GM12878 (cell line): ENCODE measurements at regions not wholly inside any gene's neighbourhood (a gene's known extent, or its start where the extent isn't known, plus 50 kb on each side); places are given as distances from the start of the nearest gene placed in this dataset.

ENCODE experiments used
- ATAC-seq: fragments of 200-7000 bp; cut with Tn5 transposase; 3 replicates; pipeline ENCODE4 v1.9.1; 2020; ENCODE audit warnings: mild to moderate bottlenecking, moderate library complexity
- BruUV-seq: library from RNA; stranded (reverse); fragments of 400-500 nt; replicated peaks from 2 replicates; lab custom pipeline; 2021; lab: Mats Ljungman, UMichigan
- CTCF ChIA-PET: fragments of 300-600 bp; sonication (Branson Sonifier 250); formaldehyde crosslinking; extraction: SDS; loops from one replicate; lab custom pipeline; 2021; ENCODE audit warnings: inconsistent platforms; lab: Yijun Ruan, JAX
- POLR2A ChIA-PET: fragments of 350-600 bp; formaldehyde crosslinking; extraction: SDS; loops from one replicate; lab custom pipeline; 2021; ENCODE audit warnings: inconsistent platforms; lab: Charles Lee
- RAD21 ChIA-PET: fragments of 300-600 bp; sonication (Branson Sonifier 250); formaldehyde crosslinking; loops from one replicate; lab custom pipeline; 2023; ENCODE audit warnings: antibody characterized with exemption; ENCODE audit not compliant: unreplicated experiment; lab: Charles Lee
- SMC1A ChIA-PET: fragments of 300-600 bp; sonication (Branson Sonifier 250); formaldehyde crosslinking; loops from one replicate; lab custom pipeline; 2023; ENCODE audit not compliant: unreplicated experiment, uncharacterized antibody; lab: Charles Lee
- DNase-seq: peaks from one replicate; pipeline ENCODE4 v3.0.0-alpha.2; 2011; ENCODE audit warnings: low read depth, low spot score
- FAIRE-seq: peaks from 3 replicates; lab custom pipeline; 2011; peaks lifted over from hg19 to GRCh38; lab: Jason Lieb, UNC
- H2AFZ ChIP-seq: 2 replicates; pipeline ENCODE4 v1.6.0; 2011; ENCODE audit warnings: low read depth, low read length, control low read depth; ENCODE audit not compliant: control insufficient read depth
- H3K27ac ChIP-seq: 2 replicates; pipeline ENCODE4 v1.5.1; 2011; ENCODE audit warnings: control low read depth; ENCODE audit not compliant: control insufficient read depth, insufficient read depth
- H3K27me3 ChIP-seq, 2 experiments: replicated peaks in 1 of 2; 2 replicates each; pipeline versions ENCODE4 v1.6.0 to v1.6.1; 2011; ENCODE audit warnings: low read length in 1 of 2; ENCODE audit not compliant: control insufficient read depth in 2 of 2, insufficient read depth in 2 of 2
- H3K36me3 ChIP-seq, 2 experiments: 2 replicates each; pipeline ENCODE4 v1.5.1; 2011; ENCODE audit warnings: low read length in 1 of 2; ENCODE audit not compliant: control insufficient read depth in 2 of 2, insufficient read depth in 2 of 2
- H3K4me1 ChIP-seq: 2 replicates; pipeline ENCODE4 v1.6.1; 2011; ENCODE audit warnings: mild to moderate bottlenecking, low read length, moderate library complexity, mixed read lengths; ENCODE audit not compliant: control insufficient read depth, insufficient read depth
- H3K4me2 ChIP-seq: 2 replicates; pipeline ENCODE4 v1.6.0; 2011; ENCODE audit warnings: control low read depth; ENCODE audit not compliant: control insufficient read depth, insufficient read depth
- H3K4me3 ChIP-seq: fragments of 200-600 bp; sonication (generic); 2 replicates; pipeline ENCODE4 v1.5.1; 2016
- H3K79me2 ChIP-seq: 2 replicates; pipeline ENCODE4 v1.6.0; 2011; ENCODE audit warnings: low read length; ENCODE audit not compliant: control insufficient read depth, insufficient read depth
- H3K9ac ChIP-seq: 2 replicates; pipeline ENCODE4 v1.8.0; 2011; ENCODE audit warnings: low read length, control low read depth, mixed read lengths; ENCODE audit not compliant: control insufficient read depth, insufficient read depth
- H3K9me3 ChIP-seq: replicated peaks from 3 replicates; pipeline ENCODE4 v1.5.1; 2011; ENCODE audit warnings: mild to moderate bottlenecking, low read length; ENCODE audit not compliant: control insufficient read depth, insufficient read depth
- H4K20me1 ChIP-seq: 2 replicates; pipeline ENCODE4 v1.6.0; 2011; ENCODE audit not compliant: control insufficient read depth, insufficient read depth
- BRCA1 ChIP-seq: IDR thresholded peaks from 2 replicates; pipeline ENCODE4 v1.6.1; 2011; ENCODE audit warnings: low read depth, low read length, improper control_type of control experiment
- E2F8 ChIP-seq: fragments of 450-650 bp; IDR thresholded peaks from 2 replicates; pipeline ENCODE4 v1.6.1; 2018; ENCODE audit warnings: mild to moderate bottlenecking, low read depth, moderate library complexity; ENCODE audit not compliant: partially characterized antibody
- GABPA ChIP-seq: IDR thresholded peaks from 2 replicates; pipeline ENCODE4 v1.6.1; 2014; ENCODE audit warnings: antibody characterized with exemption, low read depth, mild to moderate bottlenecking, inconsistent platforms
- GATAD2B ChIP-seq: fragments of 450-650 bp; conservative IDR thresholded peaks from 2 replicates; pipeline ENCODE4 v1.6.1; 2017; ENCODE audit warnings: low read depth, mild to moderate bottlenecking, moderate library complexity
- PAX5 ChIP-seq: IDR thresholded peaks from 2 replicates; pipeline ENCODE4 v1.6.1; 2011; ENCODE audit warnings: low read depth, low read length, borderline replicate concordance
- PAX8 ChIP-seq: fragments of 450-650 bp; IDR thresholded peaks from 2 replicates; pipeline ENCODE4 v1.6.1; 2017; ENCODE audit warnings: mild to moderate bottlenecking, moderate library complexity
- RELA ChIP-seq: fragments of 450-650 bp; IDR thresholded peaks from 2 replicates; pipeline ENCODE4 v1.8.0; 2014; ENCODE audit warnings: borderline replicate concordance; ENCODE audit not compliant: partially characterized antibody
- ZNF207 ChIP-seq: fragments of 450-650 bp; IDR thresholded peaks from 2 replicates; pipeline ENCODE4 v1.6.1; 2014; ENCODE audit warnings: antibody characterized with exemption, mild to moderate bottlenecking, borderline replicate concordance
- ZNF24 ChIP-seq: fragments of 450-650 bp; IDR thresholded peaks from 2 replicates; pipeline ENCODE4 v1.6.1; 2017; ENCODE audit warnings: antibody characterized with exemption, mild to moderate bottlenecking
- WGBS: methylation state at CpG from one replicate; pipeline ENCODE4 v1.1.6; 2016; ENCODE audit warnings: low lambda C conversion rate; ENCODE audit not compliant: insufficient replicate concordance, insufficient coverage; ENCODE audit errors: missing lambda C conversion rate; 5-methylcytosine and 5-hydroxymethylcytosine counted together
- in situ Hi-C: fragments of 300-500 bp; cut with MboI; formaldehyde crosslinking; loops from 9 replicates; pipeline ENCODE4 v1.14.3; 2018; ENCODE audit warnings: mixed read lengths
- intact Hi-C: fragments of 100-400 bp; cut with micrococcal nuclease; formaldehyde crosslinking; loops from one replicate; pipeline ENCODE4 v1.14.2; 2022; ENCODE audit not compliant: unreplicated experiment

GRCh38 chr9:107872457-107873192, 383.1 kb upstream of the KLF4 start:
- CTCF ChIA-PET, result interaction anchor here (0.7 to 1.0 kb wide), 2 partner anchors 145 to 607 kb away, joined by 3 to 9 read pairs; no protein-coding TSS in a partner anchor
- Histone ChIP-seq H3K4me2 (no peak overlapping the region), H3K4me1 (peaks cover 11% of the 10 kb centered on the region), H2AFZ (no peak overlapping the region), H4K20me1 (no peaks in the 10 kb centered on the region), H3K4me3 (no peak overlapping the region), H3K27me3 (no peaks in the 10 kb centered on the region)
- ATAC-seq, result no peak
- intact Hi-C loops (no loop called here), in situ Hi-C loops (no loop called here)
- SMC1A ChIA-PET, result interaction anchor here (1.2 to 3.0 kb wide), 2 partner anchors 11 to 127 kb away, joined by 4 to 9 read pairs; no protein-coding TSS in a partner anchor
- POLR2A ChIA-PET, result interaction anchor here (1.3 kb wide), 1 partner anchor 11 kb away, joined by 3 read pairs; no protein-coding TSS in a partner anchor
- no TSS peak for BruUV-seq
- TF ChIP-seq BRCA1 (no peak), RELA (no peak), ZNF207 (no peak), GATAD2B (no peak), E2F8 (no peak), GABPA (no peak), PAX8 (no peak), ZNF24 (no peak), PAX5 (no peak)
- TF ChIP-seq, all 136 proteins: peak for 0
- RAD21 ChIA-PET, result interaction anchor here (0.9 kb wide), 1 partner anchor 17 kb away, joined by 3 read pairs; no protein-coding TSS in a partner anchor
- no peak overlapping the region for H3K9ac ChIP-seq
- H3K9me3 ChIP-seq, result no peaks in the 10 kb centered on the region
- 75% methylated on average over 3 of the region's 3 CpGs for WGBS
- H3K27ac ChIP-seq, result no peak overlapping the region
- no peak for DNase-seq
- no peak for FAIRE-seq
- H3K79me2 ChIP-seq, result no peaks in the 10 kb centered on the region
- H3K36me3 ChIP-seq, result no peaks in the 10 kb centered on the region
